Heart left ventricle (tissue), 16 donors: ENCODE measurements at regions not wholly inside any gene's neighbourhood (a gene's known extent, or its start where the extent isn't known, plus 50 kb on each side); places are given as distances from the start of the nearest gene placed in this dataset.

Source experiments
- ATAC-seq, 4 donors: fragments of 200-7000 bp; cut with Tn5 transposase; one replicate each; pipeline ENCODE4 v1.9.1; 2020 to 2022; ENCODE audit warnings: moderate library complexity in 4 of 4, mild to moderate bottlenecking in 3 of 4, moderate number of reproducible peaks in 1 of 4
- DNase-seq, 5 donors: peaks; one replicate each; pipeline ENCODE4 v3.0.0-alpha.2; 2020
- H3K27ac ChIP-seq, 12 donors: fragments of 200-600 bp; sonication (generic) in 4 of 12; one replicate each; pipeline versions ENCODE4 v1.5.0 to v1.8.0; 2016 to 2022; ENCODE audit warnings: mild to moderate bottlenecking in 2 of 12
- H3K27me3 ChIP-seq, 9 donors: fragments of 200-600 bp; sonication (generic) in 2 of 9; one replicate each; pipeline versions ENCODE4 v1.5.1 to v1.8.0; 2016 to 2022; ENCODE audit warnings: mild to moderate bottlenecking in 3 of 9
- H3K36me3 ChIP-seq, 9 donors: fragments of 200-600 bp; sonication (generic) in 2 of 9; one replicate each; pipeline versions ENCODE4 v1.5.0 to v1.8.0; 2018 to 2022; ENCODE audit warnings: mild to moderate bottlenecking in 2 of 9
- H3K4me1 ChIP-seq, 12 donors: fragments of 200-600 bp; sonication (generic) in 4 of 12; one replicate each; pipeline versions ENCODE4 v1.5.0 to v1.8.0; 2016 to 2022; ENCODE audit warnings: mild to moderate bottlenecking in 3 of 12
- H3K4me3 ChIP-seq, 12 donors: fragments of 200-600 bp; sonication (generic) in 4 of 12; one replicate each; pipeline versions ENCODE4 v1.5.0 to v1.8.0; 2017 to 2022; ENCODE audit warnings: mild to moderate bottlenecking in 9 of 12, moderate library complexity in 4 of 12
- H3K9me3 ChIP-seq, 12 donors: fragments of 200-600 bp; sonication (generic) in 4 of 12; one replicate each; pipeline versions ENCODE4 v1.5.0 to v1.8.0; 2016 to 2022; ENCODE audit warnings: mild to moderate bottlenecking in 1 of 12
- POLR2A ChIP-seq, 2 donors: fragments of 450-650 bp; IDR thresholded peaks; one replicate each; pipeline ENCODE4 v1.6.1; 2017; ENCODE audit warnings: antibody characterized with exemption in 2 of 2, mild to moderate bottlenecking in 2 of 2, moderate library complexity in 2 of 2
- WGBS, 4 donors: extraction: QIAGEN DNeasy Blood & Tissue Kit in 2 of 4; methylation state at CpG; one replicate each; pipeline versions ENCODE4 v1.1.5 to v1.1.7; 2013 to 2018; 5-methylcytosine and 5-hydroxymethylcytosine counted together
- intact Hi-C, 10 donors: fragments of 100-400 bp; cut with DNase I; formaldehyde crosslinking; loops; one replicate each; pipeline versions ENCODE4 v1.11.1 to v1.14.2; 2022
- TF ChIP-seq, protein P1 (sequence below), 12 donors: fragments of 200-600 bp; sonication (generic) in 4 of 12; IDR thresholded peaks; one replicate each; pipeline versions ENCODE4 v1.5.0 to v1.8.0; 2018 to 2022; ENCODE audit warnings: antibody characterized with exemption in 12 of 12, mild to moderate bottlenecking in 5 of 12
- donor health status: ischemic (EF 13 %, LVEDD 7.1; RV severe dilation, severe dysfunction).
- donor health status: healthy with polysubstance abuse.
- donor health status: DM: no; HTN: yes; CAD: no.
- donor health status: DM: no; HTN: no; CAD: no.
- donor health status: ischemic (EF 25% LVEDD 6.9; RV normal size, moderate dysfunction).
- donor health status: ischemic (EF 25% LVEDD 5.7; RV mildly dilated, moderate dysfunction).
- donor health status: healthy.
- donor health status: DM: yes; HTN: yes; CAD: no.
- donor health status: ischemic (EF 35%, LVEDD 5.7; RV mildly dilated, moderate dysfunction).
- donor health status: nonischemic (EF 11% LVEDD 7.7; RV severe dilation, severe dysfunction).
- donor health status: DM: yes; HTN: yes; CAD: no.
- donor health status: PGD.
- donor health status: ischemic (EF 29% LVEDD 5.4; RV normal size, mild dysfunction).
- donor health status: nonischemic (EF 23%, LVEDD 6.1; RV moderate dilation, normal function).

DNA sequence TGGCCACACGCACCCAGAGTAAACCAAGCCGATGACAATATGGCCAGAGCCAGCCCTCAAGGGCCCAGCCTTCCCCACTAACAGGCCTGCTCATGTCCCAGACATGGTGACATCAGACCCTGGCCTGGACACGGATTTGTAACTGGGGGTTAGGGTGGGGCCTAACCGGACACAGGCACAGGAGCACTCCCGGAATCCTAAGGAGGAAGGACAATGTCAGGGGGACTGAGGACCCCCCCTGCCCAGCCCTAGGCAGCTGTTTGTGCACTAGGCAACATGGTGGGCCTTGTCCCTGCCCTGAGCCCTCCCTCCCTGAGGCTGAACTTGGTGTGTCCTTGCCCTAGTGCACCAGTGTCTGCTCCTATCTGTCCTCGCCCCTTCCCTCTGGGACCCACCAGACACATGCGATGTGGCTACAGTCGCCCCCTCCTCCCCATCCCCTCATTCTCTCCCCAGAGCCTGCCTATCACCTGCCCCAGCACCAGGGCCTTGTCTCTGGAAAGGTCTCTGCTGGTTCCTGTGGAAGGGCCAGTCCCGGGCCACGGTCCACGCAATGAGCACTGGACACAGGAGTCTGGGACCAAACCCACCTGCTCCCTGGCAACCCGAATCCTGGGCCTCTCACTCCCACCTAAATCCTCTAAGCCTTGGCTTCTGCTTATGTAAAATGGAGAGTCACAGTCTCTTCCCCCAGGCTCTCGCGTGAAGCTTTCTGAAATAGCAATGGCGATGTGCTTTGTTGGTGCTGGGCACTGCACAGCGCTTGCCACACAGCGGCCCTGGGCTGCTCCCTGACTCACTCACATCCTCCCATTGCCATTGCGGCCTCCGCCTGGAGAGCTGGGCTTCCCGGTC is 76.5 kb upstream of the RAB6C start:
- H3K4me1 ChIP-seq = no peaks in the 10 kb centered on the region
- DNase-seq (no peak), ATAC-seq (no peak)
- TF ChIP-seq POLR2A (IDR thresholded peaks at IDR 0.05) = no peak
- TF ChIP-seq, protein P1, sequence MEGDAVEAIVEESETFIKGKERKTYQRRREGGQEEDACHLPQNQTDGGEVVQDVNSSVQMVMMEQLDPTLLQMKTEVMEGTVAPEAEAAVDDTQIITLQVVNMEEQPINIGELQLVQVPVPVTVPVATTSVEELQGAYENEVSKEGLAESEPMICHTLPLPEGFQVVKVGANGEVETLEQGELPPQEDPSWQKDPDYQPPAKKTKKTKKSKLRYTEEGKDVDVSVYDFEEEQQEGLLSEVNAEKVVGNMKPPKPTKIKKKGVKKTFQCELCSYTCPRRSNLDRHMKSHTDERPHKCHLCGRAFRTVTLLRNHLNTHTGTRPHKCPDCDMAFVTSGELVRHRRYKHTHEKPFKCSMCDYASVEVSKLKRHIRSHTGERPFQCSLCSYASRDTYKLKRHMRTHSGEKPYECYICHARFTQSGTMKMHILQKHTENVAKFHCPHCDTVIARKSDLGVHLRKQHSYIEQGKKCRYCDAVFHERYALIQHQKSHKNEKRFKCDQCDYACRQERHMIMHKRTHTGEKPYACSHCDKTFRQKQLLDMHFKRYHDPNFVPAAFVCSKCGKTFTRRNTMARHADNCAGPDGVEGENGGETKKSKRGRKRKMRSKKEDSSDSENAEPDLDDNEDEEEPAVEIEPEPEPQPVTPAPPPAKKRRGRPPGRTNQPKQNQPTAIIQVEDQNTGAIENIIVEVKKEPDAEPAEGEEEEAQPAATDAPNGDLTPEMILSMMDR (IDR thresholded peaks at IDR 0.05) = no peak
- no peak overlapping the region for H3K4me3 ChIP-seq
- 86 to 90% (median 89%) methylated on average over 19 to 20 of the region's 20 CpGs for WGBS, 4 donors
- intact Hi-C loops = no loop called here
- no peaks in the 10 kb centered on the region for H3K36me3 ChIP-seq
- H3K9me3 ChIP-seq = peaks cover 0 to 19% (median 0%) of the 10 kb centered on the region in 12 donors
- no peaks in the 10 kb centered on the region for H3K27me3 ChIP-seq
- H3K27ac ChIP-seq = no peak overlapping the region

DNA sequence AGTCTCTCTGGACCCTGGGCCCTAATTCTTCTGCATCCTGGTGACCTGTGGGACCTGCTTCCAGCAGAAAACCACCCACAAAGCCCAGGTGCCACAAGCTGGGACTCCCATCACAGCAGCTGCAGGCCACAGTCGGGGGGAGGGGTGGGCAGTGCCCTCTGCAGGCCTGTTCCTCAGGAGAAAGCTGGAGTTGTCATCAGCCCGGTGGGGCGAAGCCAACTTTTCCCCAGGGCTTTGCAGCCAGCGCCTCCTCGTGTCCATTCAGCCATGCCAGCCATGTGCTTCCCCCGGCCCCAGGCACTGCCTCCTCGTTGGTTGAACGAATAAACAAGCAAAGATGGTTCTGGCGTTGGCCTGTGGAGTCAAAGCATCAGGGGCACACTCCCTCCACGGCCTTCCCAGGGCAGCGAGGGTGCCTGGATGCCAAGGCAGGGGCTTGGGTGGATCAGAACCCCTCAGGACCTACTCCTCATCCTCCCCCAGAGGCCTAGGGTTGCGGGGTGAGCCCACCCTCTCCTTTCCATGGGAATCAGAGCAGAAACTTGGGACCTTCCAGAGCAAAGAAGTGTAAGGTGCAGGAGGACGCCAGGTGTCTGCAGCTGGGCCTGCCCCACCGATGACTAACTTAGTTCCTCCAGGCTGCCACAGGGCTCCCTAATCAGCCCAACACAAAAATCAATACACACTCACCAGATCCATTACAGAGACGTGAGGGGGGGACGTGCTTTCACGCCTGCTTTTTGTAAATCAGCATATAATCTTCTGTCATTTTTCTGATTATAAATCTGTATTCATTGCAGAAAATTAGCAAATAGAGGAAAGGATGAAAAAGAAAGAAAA is 75.7 kb upstream of the RAB6C start:
- no peaks in the 10 kb centered on the region for H3K27me3 ChIP-seq
- WGBS, 4 donors = 76 to 80% (median 79%) methylated on average over 12 to 17 of the region's 17 CpGs
- DNase-seq (no peak), ATAC-seq (no peak)
- no peaks in the 10 kb centered on the region for H3K4me1 ChIP-seq
- H3K27ac ChIP-seq = no peak overlapping the region
- H3K36me3 ChIP-seq = no peaks in the 10 kb centered on the region
- H3K4me3 ChIP-seq = no peak overlapping the region
- no peak for TF ChIP-seq POLR2A (IDR thresholded peaks at IDR 0.05)
- TF ChIP-seq, protein P1 (IDR thresholded peaks at IDR 0.05) = no peak
- intact Hi-C loops = no loop called here
- peaks cover 0 to 16% (median 0%) of the 10 kb centered on the region in 12 donors for H3K9me3 ChIP-seq

DNA sequence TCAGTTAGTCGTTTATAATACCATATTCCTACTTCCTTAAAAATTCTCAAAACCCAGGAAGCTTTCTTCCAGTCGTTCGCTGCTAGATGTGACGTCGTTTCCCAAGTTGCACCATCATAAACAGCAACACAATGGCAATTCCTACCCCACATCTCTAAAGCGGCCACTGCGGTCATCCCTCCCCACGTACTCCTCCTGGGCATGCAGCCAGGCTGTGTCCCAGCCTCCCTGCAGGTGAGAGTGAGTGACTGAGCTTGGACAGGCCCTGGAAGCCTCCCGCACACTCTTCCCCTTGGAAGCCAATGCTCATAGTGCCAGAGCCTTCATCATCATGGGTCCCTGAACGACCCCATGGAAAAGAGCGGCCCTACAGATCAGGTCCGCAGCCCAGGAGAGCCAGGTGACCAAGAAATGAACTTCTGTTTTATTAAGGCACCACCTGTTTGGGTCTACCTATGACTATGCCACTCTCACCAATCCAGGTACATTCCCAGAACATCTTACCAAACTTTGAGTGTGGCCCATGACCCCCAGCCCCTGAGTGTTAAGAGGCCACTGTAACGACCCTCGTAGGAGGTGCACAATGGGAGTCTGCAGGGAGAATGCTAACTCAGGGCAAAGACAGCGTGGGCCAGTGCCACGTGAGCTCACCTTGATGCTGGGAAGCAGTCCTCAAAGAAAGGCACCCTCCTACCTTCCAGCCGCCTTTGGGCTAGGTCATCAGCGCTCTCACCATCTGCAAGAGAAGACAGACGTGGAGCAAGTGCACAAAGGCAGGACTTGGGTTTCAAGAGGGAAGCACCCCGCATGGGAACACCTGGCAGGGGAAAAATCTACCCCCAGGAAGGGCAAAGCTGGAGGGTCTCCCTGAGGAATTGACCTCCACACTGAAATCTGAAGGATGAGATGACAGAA is 74.7 kb upstream of the RAB6C start:
- TF ChIP-seq, protein P1 (IDR thresholded peaks at IDR 0.05) = no peak
- TF ChIP-seq POLR2A (IDR thresholded peaks at IDR 0.05) = no peak
- H3K9me3 ChIP-seq = peaks cover 0 to 6% (median 0%) of the 10 kb centered on the region in 12 donors
- no peak overlapping the region for H3K27ac ChIP-seq
- H3K4me1 ChIP-seq = no peaks in the 10 kb centered on the region
- no peaks in the 10 kb centered on the region for H3K36me3 ChIP-seq
- no peak overlapping the region for H3K4me3 ChIP-seq
- DNase-seq = no peak
- 77 to 84% (median 80%) methylated on average over 20 of the region's 20 CpGs for WGBS, 4 donors
- intact Hi-C loops = no loop called here
- ATAC-seq = no peak
- no peaks in the 10 kb centered on the region for H3K27me3 ChIP-seq
